GM23338 (cell line): ENCODE measurements at regions not wholly inside any gene's neighbourhood (a gene's known extent, or its start where the extent isn't known, plus 50 kb on each side); places are given as distances from the start of the nearest gene placed in this dataset.

ENCODE experiments used
- ATAC-seq: fragments of 200-7000 bp; cut with Tn5 transposase; 3 replicates; pipeline ENCODE4 v1.9.1; 2020
- DNase-seq: peaks from one replicate; pipeline ENCODE4 v3.0.0-alpha.2; 2015; ENCODE audit warnings: low spot score
- H2AFZ ChIP-seq: fragments of 200-600 bp; sonication (generic); 2 replicates; pipeline ENCODE4 v1.8.0; 2016; ENCODE audit warnings: antibody characterized with exemption, mild to moderate bottlenecking, moderate library complexity
- H3F3A ChIP-seq: fragments of 200-600 bp; sonication (generic); replicated peaks from 2 replicates; pipeline ENCODE4 v1.8.0; 2017; ENCODE audit warnings: antibody characterized with exemption, mixed run types, low read depth
- H3K27ac ChIP-seq: fragments of 200-600 bp; sonication (generic); 2 replicates; pipeline ENCODE4 v1.6.1; 2016; ENCODE audit warnings: low read depth
- H3K27me3 ChIP-seq: fragments of 200-600 bp; sonication (generic); 2 replicates; pipeline ENCODE4 v1.8.0; 2016; ENCODE audit warnings: mild to moderate bottlenecking, mixed run types, moderate library complexity; ENCODE audit not compliant: insufficient read depth
- H3K36me3 ChIP-seq: fragments of 200-600 bp; sonication (generic); 2 replicates; pipeline ENCODE4 v1.8.0; 2016; ENCODE audit warnings: mild to moderate bottlenecking; ENCODE audit not compliant: insufficient read depth
- H3K4me1 ChIP-seq: fragments of 200-600 bp; sonication (generic); 2 replicates; pipeline ENCODE4 v1.8.0; 2016; ENCODE audit warnings: mild to moderate bottlenecking, moderate library complexity; ENCODE audit not compliant: insufficient read depth
- H3K4me2 ChIP-seq: fragments of 200-600 bp; sonication (generic); 2 replicates; pipeline ENCODE4 v1.7.1; 2017; ENCODE audit warnings: mixed run types
- H3K4me3 ChIP-seq: fragments of 200-600 bp; sonication (generic); 2 replicates; pipeline ENCODE4 v1.6.1; 2016; ENCODE audit warnings: mixed run types
- H3K79me2 ChIP-seq: fragments of 200-600 bp; sonication (generic); replicated peaks from 2 replicates; pipeline ENCODE4 v1.8.0; 2017; ENCODE audit warnings: mild to moderate bottlenecking; ENCODE audit not compliant: insufficient read depth
- H3K9me2 ChIP-seq: fragments of 200-600 bp; sonication (generic); 2 replicates; pipeline ENCODE4 v1.8.0; 2017; ENCODE audit not compliant: insufficient read depth
- H4K20me1 ChIP-seq: fragments of 200-600 bp; sonication (generic); replicated peaks from 2 replicates; pipeline ENCODE4 v1.8.0; 2017; ENCODE audit warnings: mild to moderate bottlenecking; ENCODE audit not compliant: insufficient read depth
- H3K27ac Mint-ChIP-seq: 2 replicates; pipeline ENCODE4 v1.8.0; 2020; ENCODE audit warnings: inconsistent platforms, mild to moderate bottlenecking, moderate library complexity, mixed read lengths
- H3K27me3 Mint-ChIP-seq: 3 replicates; pipeline ENCODE4 v1.8.0; 2022; ENCODE audit warnings: low read depth, mild to moderate bottlenecking, moderate library complexity, mixed read lengths, inconsistent platforms; ENCODE audit not compliant: insufficient read depth, poor library complexity
- H3K36me3 Mint-ChIP-seq: 3 replicates; pipeline ENCODE4 v1.8.0; 2021; ENCODE audit warnings: low read depth, mild to moderate bottlenecking, inconsistent platforms, moderate library complexity, mixed read lengths
- H3K4me1 Mint-ChIP-seq: 3 replicates; pipeline ENCODE4 v1.8.0; 2020; ENCODE audit warnings: mild to moderate bottlenecking, inconsistent platforms, mixed read lengths
- H3K4me3 Mint-ChIP-seq: 3 replicates; pipeline ENCODE4 v1.8.0; 2021; ENCODE audit warnings: moderate library complexity, mild to moderate bottlenecking, inconsistent platforms, mixed read lengths
- H3K9me3 Mint-ChIP-seq: 3 replicates; pipeline ENCODE4 v1.8.0; 2020; ENCODE audit warnings: moderate library complexity, mild to moderate bottlenecking, inconsistent platforms, mixed read lengths
- EZH2 ChIP-seq: fragments of 200-600 bp; sonication (generic); IDR thresholded peaks from one replicate; pipeline ENCODE4 v1.8.0; 2017; ENCODE audit warnings: antibody characterized with exemption, mild to moderate bottlenecking, low read depth; ENCODE audit not compliant: unreplicated experiment
- POLR2AphosphoS5 ChIP-seq: IDR thresholded peaks from 2 replicates; pipeline ENCODE4 v1.6.1; 2016; ENCODE audit warnings: antibody characterized with exemption, low read depth
- STAT1 ChIP-seq: IDR thresholded peaks from one replicate; pipeline ENCODE4 v1.6.1; 2016; ENCODE audit warnings: antibody characterized with exemption; ENCODE audit not compliant: unreplicated experiment
- TF ChIP-seq, protein P1 (sequence below): IDR thresholded peaks from 2 replicates; pipeline ENCODE4 v1.6.1; 2016; ENCODE audit warnings: antibody characterized with exemption
- TF ChIP-seq, protein P2 (sequence below): fragments of 250-450 bp; sonication (Bioruptor Pico); IDR thresholded peaks from 2 replicates; pipeline ENCODE4 v1.5.0; 2020; ENCODE audit warnings: mild to moderate bottlenecking, moderate library complexity
- TF ChIP-seq, protein P3 (sequence below), 2 experiments: fragments of 200-600 bp in 1 of 2; sonication (generic) in 1 of 2; conservative IDR thresholded peaks; 2 replicates each; pipeline versions ENCODE4 v1.5.1 to v1.6.1; 2016 to 2017; ENCODE audit warnings: antibody characterized with exemption in 2 of 2, low read depth in 2 of 2, mild to moderate bottlenecking in 2 of 2, moderate library complexity in 1 of 2
- TF ChIP-seq, protein P4 (sequence below): IDR thresholded peaks from one replicate; pipeline ENCODE4 v1.6.1; 2018; ENCODE audit warnings: antibody characterized with exemption; ENCODE audit not compliant: unreplicated experiment

DNA sequence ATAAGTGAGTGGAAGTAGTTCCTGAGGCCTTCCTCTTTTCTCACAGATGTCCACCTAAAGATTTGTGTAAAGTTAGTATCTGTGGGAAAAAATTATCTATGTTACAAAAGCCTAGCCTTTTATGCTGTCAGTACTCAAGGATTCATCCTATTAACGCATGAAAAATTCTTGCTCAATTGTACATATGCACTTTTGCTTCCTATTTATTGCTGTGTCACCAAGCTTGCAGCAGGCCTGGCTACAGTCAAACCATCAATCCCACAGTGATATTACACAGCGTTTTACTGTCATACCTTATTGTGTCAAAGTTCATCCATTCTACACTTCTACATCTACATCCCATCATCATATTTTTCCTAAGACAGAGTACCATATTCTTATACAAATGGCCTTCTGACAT lies 151.1 kb upstream of the PLN start (continued):
- TF ChIP-seq, protein P1, sequence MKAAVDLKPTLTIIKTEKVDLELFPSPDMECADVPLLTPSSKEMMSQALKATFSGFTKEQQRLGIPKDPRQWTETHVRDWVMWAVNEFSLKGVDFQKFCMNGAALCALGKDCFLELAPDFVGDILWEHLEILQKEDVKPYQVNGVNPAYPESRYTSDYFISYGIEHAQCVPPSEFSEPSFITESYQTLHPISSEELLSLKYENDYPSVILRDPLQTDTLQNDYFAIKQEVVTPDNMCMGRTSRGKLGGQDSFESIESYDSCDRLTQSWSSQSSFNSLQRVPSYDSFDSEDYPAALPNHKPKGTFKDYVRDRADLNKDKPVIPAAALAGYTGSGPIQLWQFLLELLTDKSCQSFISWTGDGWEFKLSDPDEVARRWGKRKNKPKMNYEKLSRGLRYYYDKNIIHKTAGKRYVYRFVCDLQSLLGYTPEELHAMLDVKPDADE: no peak
- TF ChIP-seq, protein P2, sequence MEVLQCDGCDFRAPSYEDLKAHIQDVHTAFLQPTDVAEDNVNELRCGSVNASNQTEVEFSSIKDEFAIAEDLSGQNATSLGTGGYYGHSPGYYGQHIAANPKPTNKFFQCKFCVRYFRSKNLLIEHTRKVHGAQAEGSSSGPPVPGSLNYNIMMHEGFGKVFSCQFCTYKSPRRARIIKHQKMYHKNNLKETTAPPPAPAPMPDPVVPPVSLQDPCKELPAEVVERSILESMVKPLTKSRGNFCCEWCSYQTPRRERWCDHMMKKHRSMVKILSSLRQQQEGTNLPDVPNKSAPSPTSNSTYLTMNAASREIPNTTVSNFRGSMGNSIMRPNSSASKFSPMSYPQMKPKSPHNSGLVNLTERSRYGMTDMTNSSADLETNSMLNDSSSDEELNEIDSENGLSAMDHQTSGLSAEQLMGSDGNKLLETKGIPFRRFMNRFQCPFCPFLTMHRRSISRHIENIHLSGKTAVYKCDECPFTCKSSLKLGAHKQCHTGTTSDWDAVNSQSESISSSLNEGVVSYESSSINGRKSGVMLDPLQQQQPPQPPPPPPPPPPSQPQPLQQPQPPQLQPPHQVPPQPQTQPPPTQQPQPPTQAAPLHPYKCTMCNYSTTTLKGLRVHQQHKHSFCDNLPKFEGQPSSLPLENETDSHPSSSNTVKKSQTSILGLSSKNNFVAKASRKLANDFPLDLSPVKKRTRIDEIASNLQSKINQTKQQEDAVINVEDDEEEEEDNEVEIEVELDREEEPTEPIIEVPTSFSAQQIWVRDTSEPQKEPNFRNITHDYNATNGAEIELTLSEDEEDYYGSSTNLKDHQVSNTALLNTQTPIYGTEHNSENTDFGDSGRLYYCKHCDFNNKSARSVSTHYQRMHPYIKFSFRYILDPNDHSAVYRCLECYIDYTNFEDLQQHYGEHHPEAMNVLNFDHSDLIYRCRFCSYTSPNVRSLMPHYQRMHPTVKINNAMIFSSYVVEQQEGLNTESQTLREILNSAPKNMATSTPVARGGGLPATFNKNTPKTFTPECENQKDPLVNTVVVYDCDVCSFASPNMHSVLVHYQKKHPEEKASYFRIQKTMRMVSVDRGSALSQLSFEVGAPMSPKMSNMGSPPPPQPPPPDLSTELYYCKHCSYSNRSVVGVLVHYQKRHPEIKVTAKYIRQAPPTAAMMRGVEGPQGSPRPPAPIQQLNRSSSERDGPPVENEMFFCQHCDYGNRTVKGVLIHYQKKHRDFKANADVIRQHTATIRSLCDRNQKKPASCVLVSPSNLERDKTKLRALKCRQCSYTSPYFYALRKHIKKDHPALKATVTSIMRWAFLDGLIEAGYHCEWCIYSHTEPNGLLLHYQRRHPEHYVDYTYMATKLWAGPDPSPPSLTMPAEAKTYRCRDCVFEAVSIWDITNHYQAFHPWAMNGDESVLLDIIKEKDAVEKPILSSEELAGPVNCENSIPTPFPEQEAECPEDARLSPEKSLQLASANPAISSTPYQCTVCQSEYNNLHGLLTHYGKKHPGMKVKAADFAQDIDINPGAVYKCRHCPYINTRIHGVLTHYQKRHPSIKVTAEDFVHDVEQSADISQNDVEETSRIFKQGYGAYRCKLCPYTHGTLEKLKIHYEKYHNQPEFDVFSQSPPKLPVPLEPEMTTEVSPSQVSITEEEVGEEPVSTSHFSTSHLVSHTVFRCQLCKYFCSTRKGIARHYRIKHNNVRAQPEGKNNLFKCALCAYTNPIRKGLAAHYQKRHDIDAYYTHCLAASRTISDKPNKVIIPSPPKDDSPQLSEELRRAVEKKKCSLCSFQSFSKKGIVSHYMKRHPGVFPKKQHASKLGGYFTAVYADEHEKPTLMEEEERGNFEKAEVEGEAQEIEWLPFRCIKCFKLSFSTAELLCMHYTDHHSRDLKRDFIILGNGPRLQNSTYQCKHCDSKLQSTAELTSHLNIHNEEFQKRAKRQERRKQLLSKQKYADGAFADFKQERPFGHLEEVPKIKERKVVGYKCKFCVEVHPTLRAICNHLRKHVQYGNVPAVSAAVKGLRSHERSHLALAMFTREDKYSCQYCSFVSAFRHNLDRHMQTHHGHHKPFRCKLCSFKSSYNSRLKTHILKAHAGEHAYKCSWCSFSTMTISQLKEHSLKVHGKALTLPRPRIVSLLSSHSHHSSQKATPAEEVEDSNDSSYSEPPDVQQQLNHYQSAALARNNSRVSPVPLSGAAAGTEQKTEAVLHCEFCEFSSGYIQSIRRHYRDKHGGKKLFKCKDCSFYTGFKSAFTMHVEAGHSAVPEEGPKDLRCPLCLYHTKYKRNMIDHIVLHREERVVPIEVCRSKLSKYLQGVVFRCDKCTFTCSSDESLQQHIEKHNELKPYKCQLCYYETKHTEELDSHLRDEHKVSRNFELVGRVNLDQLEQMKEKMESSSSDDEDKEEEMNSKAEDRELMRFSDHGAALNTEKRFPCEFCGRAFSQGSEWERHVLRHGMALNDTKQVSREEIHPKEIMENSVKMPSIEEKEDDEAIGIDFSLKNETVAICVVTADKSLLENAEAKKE (CRISPR knock-in tag): no peak

DNA sequence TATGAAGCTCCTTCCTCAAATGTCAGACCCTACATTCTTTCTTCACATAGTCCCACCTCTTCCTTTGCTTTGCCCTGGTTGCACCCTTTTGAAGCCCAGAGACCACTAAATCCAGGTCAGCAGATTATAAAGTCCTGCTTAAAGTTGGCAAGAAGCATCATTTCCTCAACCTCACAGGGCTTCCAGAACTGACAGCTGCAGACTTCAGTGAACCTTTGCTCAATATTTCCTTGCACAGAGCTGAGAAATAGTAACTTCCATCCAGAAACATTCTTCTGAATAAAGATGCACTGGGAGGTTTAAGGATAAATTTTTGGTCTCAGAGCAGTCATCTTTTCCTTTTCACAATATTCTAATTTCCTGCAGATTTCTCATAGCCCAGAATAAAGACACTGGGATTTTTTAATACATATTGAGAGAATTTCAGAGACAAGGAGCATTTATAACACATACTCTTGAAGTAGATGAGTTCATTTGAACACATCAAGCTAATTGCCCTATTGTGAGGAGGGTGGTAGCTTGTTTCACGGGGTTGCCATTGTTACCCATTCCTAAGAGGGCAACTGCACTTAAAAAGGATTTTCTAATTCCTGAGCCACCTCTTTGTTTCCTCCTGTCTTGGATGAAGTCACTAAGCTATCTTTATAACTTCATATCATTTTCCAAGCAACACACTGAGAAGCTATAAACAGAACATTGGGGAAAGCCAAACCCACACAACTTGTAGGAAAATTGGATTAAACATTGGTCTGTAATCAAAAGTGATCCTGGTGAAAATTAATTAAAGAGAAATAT lies 150.2 kb upstream of the PLN start:
- no peak overlapping the region for H3K27ac Mint-ChIP-seq

More for the DNA sequence above, 150.2 kb upstream of the PLN start:
- Histone ChIP-seq H3K27ac (no peak overlapping the region), H3K4me2 (no peak overlapping the region), H4K20me1 (no peaks in the 10 kb centered on the region), H2AFZ (no peak overlapping the region), H3K27me3 (no peaks in the 10 kb centered on the region), H3K4me1 (no peaks in the 10 kb centered on the region), H3K79me2 (no peaks in the 10 kb centered on the region), H3K9me2 (0 out of 2 replicates have a peak, but pooled peaks cover 5% of the 10 kb centered on the region), H3K36me3 (no peaks in the 10 kb centered on the region), H3F3A (no peaks in the 10 kb centered on the region), H3K4me3 (no peak overlapping the region)
- Mint-ChIP-seq H3K4me3 (no peak overlapping the region), H3K27me3 (peaks cover 2% of the 10 kb centered on the region), H3K36me3 (no peaks in the 10 kb centered on the region), H3K9me3 (no peaks in the 10 kb centered on the region; the same call in 2 of the 3 replicates), H3K4me1 (no peaks in the 10 kb centered on the region)
- no peak for DNase-seq
- TF ChIP-seq, protein P3, sequence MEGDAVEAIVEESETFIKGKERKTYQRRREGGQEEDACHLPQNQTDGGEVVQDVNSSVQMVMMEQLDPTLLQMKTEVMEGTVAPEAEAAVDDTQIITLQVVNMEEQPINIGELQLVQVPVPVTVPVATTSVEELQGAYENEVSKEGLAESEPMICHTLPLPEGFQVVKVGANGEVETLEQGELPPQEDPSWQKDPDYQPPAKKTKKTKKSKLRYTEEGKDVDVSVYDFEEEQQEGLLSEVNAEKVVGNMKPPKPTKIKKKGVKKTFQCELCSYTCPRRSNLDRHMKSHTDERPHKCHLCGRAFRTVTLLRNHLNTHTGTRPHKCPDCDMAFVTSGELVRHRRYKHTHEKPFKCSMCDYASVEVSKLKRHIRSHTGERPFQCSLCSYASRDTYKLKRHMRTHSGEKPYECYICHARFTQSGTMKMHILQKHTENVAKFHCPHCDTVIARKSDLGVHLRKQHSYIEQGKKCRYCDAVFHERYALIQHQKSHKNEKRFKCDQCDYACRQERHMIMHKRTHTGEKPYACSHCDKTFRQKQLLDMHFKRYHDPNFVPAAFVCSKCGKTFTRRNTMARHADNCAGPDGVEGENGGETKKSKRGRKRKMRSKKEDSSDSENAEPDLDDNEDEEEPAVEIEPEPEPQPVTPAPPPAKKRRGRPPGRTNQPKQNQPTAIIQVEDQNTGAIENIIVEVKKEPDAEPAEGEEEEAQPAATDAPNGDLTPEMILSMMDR (conservative IDR thresholded peaks at IDR 0.05; ENCODE audit: low read depth in 2 of 2): no peak
- TF ChIP-seq POLR2AphosphoS5: no peak
- TF ChIP-seq, protein P4, sequence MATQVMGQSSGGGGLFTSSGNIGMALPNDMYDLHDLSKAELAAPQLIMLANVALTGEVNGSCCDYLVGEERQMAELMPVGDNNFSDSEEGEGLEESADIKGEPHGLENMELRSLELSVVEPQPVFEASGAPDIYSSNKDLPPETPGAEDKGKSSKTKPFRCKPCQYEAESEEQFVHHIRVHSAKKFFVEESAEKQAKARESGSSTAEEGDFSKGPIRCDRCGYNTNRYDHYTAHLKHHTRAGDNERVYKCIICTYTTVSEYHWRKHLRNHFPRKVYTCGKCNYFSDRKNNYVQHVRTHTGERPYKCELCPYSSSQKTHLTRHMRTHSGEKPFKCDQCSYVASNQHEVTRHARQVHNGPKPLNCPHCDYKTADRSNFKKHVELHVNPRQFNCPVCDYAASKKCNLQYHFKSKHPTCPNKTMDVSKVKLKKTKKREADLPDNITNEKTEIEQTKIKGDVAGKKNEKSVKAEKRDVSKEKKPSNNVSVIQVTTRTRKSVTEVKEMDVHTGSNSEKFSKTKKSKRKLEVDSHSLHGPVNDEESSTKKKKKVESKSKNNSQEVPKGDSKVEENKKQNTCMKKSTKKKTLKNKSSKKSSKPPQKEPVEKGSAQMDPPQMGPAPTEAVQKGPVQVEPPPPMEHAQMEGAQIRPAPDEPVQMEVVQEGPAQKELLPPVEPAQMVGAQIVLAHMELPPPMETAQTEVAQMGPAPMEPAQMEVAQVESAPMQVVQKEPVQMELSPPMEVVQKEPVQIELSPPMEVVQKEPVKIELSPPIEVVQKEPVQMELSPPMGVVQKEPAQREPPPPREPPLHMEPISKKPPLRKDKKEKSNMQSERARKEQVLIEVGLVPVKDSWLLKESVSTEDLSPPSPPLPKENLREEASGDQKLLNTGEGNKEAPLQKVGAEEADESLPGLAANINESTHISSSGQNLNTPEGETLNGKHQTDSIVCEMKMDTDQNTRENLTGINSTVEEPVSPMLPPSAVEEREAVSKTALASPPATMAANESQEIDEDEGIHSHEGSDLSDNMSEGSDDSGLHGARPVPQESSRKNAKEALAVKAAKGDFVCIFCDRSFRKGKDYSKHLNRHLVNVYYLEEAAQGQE: no peak
- TF ChIP-seq EZH2: no peak
- TF ChIP-seq STAT1: no peak
- ATAC-seq: no peak
